ENCODE measurements at regions not wholly inside any gene's neighbourhood (a gene's known extent, or its start where the extent isn't known, plus 50 kb on each side); places are given as distances from the start of the nearest gene placed in this dataset.

- no peaks in the 10 kb centered on the region for H3K9me3 Mint-ChIP-seq
- no peak overlapping the region for H3K27ac Mint-ChIP-seq (ENCODE audit: unreplicated experiment)
- peaks cover 29% of the 10 kb centered on the region for H3K27me3 Mint-ChIP-seq (ENCODE audit: low read depth)
- DNase-seq (ENCODE audit: low read depth, low spot score), result no peak
- no peaks in the 10 kb centered on the region for H3K36me3 Mint-ChIP-seq (ENCODE audit: low read depth)
- no peaks in the 10 kb centered on the region for H3K4me1 Mint-ChIP-seq
- TF ChIP-seq, protein P1, sequence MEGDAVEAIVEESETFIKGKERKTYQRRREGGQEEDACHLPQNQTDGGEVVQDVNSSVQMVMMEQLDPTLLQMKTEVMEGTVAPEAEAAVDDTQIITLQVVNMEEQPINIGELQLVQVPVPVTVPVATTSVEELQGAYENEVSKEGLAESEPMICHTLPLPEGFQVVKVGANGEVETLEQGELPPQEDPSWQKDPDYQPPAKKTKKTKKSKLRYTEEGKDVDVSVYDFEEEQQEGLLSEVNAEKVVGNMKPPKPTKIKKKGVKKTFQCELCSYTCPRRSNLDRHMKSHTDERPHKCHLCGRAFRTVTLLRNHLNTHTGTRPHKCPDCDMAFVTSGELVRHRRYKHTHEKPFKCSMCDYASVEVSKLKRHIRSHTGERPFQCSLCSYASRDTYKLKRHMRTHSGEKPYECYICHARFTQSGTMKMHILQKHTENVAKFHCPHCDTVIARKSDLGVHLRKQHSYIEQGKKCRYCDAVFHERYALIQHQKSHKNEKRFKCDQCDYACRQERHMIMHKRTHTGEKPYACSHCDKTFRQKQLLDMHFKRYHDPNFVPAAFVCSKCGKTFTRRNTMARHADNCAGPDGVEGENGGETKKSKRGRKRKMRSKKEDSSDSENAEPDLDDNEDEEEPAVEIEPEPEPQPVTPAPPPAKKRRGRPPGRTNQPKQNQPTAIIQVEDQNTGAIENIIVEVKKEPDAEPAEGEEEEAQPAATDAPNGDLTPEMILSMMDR (conservative IDR thresholded peaks at IDR 0.05), result no peak
- H3K4me3 Mint-ChIP-seq, result no peak overlapping the region
Observed at GRCh38 chr9:120263836-120264235, 316.1 kb downstream of the CDK5RAP2 start.

DNA sequence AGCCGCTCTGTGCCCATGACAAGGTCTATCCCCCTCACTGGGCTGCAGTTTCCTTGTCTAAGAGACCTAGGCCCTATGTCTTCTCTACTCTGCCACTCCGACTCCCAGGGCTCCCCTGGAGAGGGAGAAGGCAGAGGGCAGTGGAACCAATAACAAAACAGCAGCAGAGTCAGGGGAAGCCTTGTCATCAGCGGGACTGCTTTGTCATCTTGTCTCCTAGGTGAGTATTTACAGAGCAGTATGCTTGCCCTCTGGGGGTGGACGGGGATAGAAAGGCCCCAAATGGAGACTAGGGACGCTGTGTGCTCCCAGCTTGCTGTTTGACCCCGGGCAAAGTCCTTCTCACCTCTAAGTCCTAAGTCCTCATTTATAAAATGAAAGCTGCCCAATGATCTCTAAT lies 318.5 kb downstream of the CDK5RAP2 start:
- H3K4me3 Mint-ChIP-seq, result no peak overlapping the region
- TF ChIP-seq, protein P1 (conservative IDR thresholded peaks at IDR 0.05), result no peak
- no peak overlapping the region for H3K27ac Mint-ChIP-seq (ENCODE audit: unreplicated experiment)
- H3K4me1 Mint-ChIP-seq, result no peaks in the 10 kb centered on the region
- H3K9me3 Mint-ChIP-seq, result no peaks in the 10 kb centered on the region
- no peaks in the 10 kb centered on the region for H3K36me3 Mint-ChIP-seq (ENCODE audit: low read depth)
- DNase-seq (ENCODE audit: low read depth, low spot score), result no peak
- H3K27me3 Mint-ChIP-seq (ENCODE audit: low read depth), result peaks cover 36% of the 10 kb centered on the region

GRCh38 chr9:120259100-120259499 lies 320.9 kb downstream of the CDK5RAP2 start:
- no peaks in the 10 kb centered on the region for H3K36me3 Mint-ChIP-seq (ENCODE audit: low read depth)
- H3K4me3 Mint-ChIP-seq, result no peak overlapping the region
- no peak overlapping the region for H3K27ac Mint-ChIP-seq (ENCODE audit: unreplicated experiment)
- no peaks in the 10 kb centered on the region for H3K9me3 Mint-ChIP-seq
- H3K4me1 Mint-ChIP-seq, result no peaks in the 10 kb centered on the region
- TF ChIP-seq, protein P1 (conservative IDR thresholded peaks at IDR 0.05), result no peak
- peaks cover 49% of the 10 kb centered on the region for H3K27me3 Mint-ChIP-seq (ENCODE audit: low read depth)
- DNase-seq (ENCODE audit: low read depth, low spot score), result no peak

DNA sequence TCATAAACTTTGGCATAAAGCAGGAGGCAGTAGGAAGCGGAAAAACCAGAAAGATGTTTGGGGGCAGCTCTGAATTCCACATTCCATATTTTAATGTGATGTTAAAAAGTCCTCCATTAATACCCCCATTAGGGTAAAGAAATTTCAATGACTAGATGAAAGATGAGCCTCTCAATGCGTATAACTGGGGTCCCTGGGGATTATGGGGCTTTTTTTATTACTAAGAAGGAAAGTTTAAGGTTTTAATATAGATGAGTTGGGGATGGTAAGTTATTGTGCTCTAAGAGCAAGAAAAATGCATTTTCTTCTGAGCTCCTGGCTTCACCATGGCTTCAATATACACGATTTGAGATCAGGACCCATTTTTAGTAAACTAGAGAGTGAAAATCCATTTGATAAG lies 321.9 kb downstream of the CDK5RAP2 start:
- Mint-ChIP-seq H3K9me3 (no peaks in the 10 kb centered on the region), H3K4me1 (no peaks in the 10 kb centered on the region), H3K27ac (ENCODE audit: unreplicated experiment) (no peak overlapping the region), H3K36me3 (ENCODE audit: low read depth) (no peaks in the 10 kb centered on the region), H3K4me3 (no peak overlapping the region), H3K27me3 (ENCODE audit: low read depth) (peaks cover 54% of the 10 kb centered on the region)
- TF ChIP-seq, protein P1 (conservative IDR thresholded peaks at IDR 0.05), result no peak
- DNase-seq (ENCODE audit: low read depth, low spot score), result no peak

DNA sequence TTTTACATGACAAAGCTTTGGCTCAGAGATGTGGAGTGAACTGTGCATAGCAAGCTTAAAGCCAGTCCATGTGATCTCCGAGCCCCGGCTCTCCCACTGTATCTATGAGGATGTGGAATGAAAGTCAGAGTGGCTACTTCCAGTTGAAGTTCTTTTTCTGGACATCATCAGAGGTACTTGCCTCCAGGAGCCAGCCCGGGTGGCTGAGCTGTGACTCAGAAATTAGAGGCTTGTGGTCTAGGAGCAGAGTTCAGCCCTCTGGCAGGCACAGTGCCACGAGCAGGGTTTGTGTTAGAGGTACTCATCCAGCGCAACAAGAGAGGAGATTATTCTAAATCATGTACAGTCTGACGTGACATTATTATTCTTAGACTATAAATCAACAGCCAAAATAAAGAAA lies 322.5 kb downstream of the CDK5RAP2 start:
- Mint-ChIP-seq H3K27me3 (ENCODE audit: low read depth) (peaks cover 60% of the 10 kb centered on the region), H3K27ac (ENCODE audit: unreplicated experiment) (no peak overlapping the region), H3K4me1 (no peaks in the 10 kb centered on the region), H3K36me3 (ENCODE audit: low read depth) (no peaks in the 10 kb centered on the region), H3K4me3 (no peak overlapping the region), H3K9me3 (no peaks in the 10 kb centered on the region)
- DNase-seq (ENCODE audit: low read depth, low spot score), result no peak
- TF ChIP-seq, protein P1 (conservative IDR thresholded peaks at IDR 0.05), result no peak

DNA sequence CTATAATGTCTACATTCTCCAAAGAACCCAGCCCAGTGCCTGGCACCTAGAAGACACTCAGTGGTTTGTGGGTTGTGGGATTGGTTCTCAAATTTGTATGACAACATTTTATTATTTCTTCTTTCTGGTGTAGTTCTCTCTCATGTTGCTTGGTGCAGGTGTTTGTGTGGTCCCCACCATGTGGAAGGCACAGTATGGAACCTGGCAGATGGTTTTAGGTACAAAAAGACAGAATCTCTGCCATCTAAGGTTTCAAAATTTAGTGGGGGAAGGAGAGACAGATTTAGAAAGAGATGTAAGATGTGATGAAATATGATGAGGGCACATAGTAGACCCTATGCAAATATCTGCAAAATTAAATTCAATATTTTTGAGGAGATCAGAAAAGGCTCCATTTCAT lies 323.8 kb downstream of the CDK5RAP2 start:
- Mint-ChIP-seq H3K27me3 (ENCODE audit: low read depth) (peaks cover 70% of the 10 kb centered on the region), H3K27ac (ENCODE audit: unreplicated experiment) (no peak overlapping the region), H3K9me3 (no peaks in the 10 kb centered on the region), H3K4me1 (no peaks in the 10 kb centered on the region), H3K4me3 (no peak overlapping the region), H3K36me3 (ENCODE audit: low read depth) (no peaks in the 10 kb centered on the region)
- DNase-seq (ENCODE audit: low read depth, low spot score), result no peak
- TF ChIP-seq, protein P1 (conservative IDR thresholded peaks at IDR 0.05), result no peak

Data from neural crest cell (in vitro differentiated cells).